ENCODE measurements at regions not wholly inside any gene's neighbourhood (a gene's known extent, or its start where the extent isn't known, plus 50 kb on each side); places are given as distances from the start of the nearest gene placed in this dataset.

DNA sequence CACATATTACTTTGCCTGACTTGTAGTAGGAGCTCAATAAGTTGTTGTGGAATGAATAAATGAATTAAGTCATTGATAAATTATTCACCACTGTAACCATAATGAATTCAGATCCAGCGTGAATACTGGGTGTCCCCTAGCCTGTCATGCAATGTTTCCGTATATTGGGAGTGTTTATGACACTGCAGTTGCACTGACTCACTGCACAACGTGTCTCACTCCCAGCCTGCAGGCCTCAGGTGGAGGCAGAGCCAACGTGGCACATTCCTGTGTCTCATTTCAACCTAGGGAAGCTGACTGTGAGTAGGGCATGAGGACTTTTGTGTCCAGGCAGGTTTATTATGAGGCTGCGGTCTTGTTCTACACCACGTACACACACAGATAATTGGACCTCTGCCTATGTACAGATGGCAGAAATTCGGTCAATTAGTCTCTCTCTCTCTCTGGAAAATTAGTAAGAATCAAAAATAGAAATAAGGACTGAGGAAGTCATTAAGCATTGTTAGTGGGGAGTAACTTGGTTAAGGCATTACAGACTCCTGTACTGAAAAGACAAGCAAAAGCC lies 299.1 kb upstream of the IGFBP3 start:
- DNase-seq (ENCODE audit: low spot score): peak; percentile 92
- no peak for TF ChIP-seq CTCF (conservative IDR thresholded peaks at IDR 0.05; ENCODE audit: low read depth)
- peak overlapping the region; percentile 53 for H3K27ac ChIP-seq
- CTCF ChIA-PET: interaction anchor here (1.0 kb wide), 1 partner anchor 109 kb away, joined by 3 read pairs; no protein-coding TSS in a partner anchor
- POLR2A ChIA-PET (ENCODE audit: low non-redundant PET): no interaction called here

DNA sequence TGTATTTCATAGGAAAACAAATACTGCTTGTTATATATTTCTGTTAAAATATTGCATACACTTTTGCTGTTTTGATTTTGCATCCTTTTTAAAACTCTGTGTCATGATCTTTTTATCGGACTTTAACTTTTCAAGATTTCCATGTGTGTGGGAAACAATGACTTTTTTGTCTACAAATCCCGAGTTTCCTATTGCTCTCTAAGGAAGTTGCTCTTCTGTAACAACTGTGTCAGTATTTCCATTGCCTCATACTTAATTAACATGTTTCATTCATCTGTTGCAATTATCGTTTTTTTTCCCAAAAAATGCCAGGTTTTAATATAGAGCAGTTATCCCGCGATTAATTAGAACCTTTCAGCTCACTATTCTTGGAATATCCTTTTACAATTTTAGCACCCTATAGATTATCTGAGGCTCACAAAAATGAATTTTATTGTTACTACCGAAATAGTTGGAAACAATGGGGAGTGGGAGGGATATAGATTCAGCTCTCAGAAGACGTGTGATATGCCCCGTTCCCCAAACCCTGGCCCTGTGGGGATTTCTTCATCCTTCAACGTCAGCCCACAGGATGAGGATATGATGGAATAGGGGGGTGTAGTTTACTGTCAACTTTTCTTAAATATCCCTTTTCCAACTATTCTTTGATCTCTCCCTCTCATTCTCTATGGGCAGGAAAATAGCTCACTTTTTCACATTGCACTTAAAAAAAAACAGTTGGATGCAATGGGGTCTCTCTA lies 297.6 kb upstream of the IGFBP3 start:
- TF ChIP-seq CTCF (conservative IDR thresholded peaks at IDR 0.05; ENCODE audit: low read depth): no peak
- POLR2A ChIA-PET (ENCODE audit: low non-redundant PET): no interaction called here
- CTCF ChIA-PET: interaction anchor here (0.8 to 1.0 kb wide), 2 partner anchors 110 to 153 kb away, joined by 3 read pairs; no protein-coding TSS in a partner anchor
- no peak overlapping the region for H3K27ac ChIP-seq
- no peak for DNase-seq (ENCODE audit: low spot score)

- ChIA-PET POLR2A (ENCODE audit: low non-redundant PET) (no interaction called here), CTCF (interaction anchor here (0.6 kb wide), 1 partner anchor 293 kb away, joined by 4 read pairs; no protein-coding TSS in a partner anchor)
- no peak overlapping the region for H3K27ac ChIP-seq
- TF ChIP-seq CTCF (conservative IDR thresholded peaks at IDR 0.05; ENCODE audit: low read depth): no peak
- no peak for DNase-seq (ENCODE audit: low spot score)
Observed at GRCh38 chr7:46215987-46216567, 295.0 kb upstream of the IGFBP3 start.

- TF ChIP-seq CTCF (conservative IDR thresholded peaks at IDR 0.05; ENCODE audit: low read depth): no peak
- DNase-seq (ENCODE audit: low spot score): no peak
- ChIA-PET POLR2A (ENCODE audit: low non-redundant PET) (interaction anchor here (0.5 kb wide), 1 partner anchor 229 kb away, joined by 3 read pairs; no protein-coding TSS in a partner anchor), CTCF (interaction anchor here (0.7 kb wide), 1 partner anchor 15 kb away, joined by 3 read pairs; no protein-coding TSS in a partner anchor)
- no peak overlapping the region for H3K27ac ChIP-seq
Observed at GRCh38 chr7:46214526-46214925, 293.5 kb upstream of the IGFBP3 start.

DNA sequence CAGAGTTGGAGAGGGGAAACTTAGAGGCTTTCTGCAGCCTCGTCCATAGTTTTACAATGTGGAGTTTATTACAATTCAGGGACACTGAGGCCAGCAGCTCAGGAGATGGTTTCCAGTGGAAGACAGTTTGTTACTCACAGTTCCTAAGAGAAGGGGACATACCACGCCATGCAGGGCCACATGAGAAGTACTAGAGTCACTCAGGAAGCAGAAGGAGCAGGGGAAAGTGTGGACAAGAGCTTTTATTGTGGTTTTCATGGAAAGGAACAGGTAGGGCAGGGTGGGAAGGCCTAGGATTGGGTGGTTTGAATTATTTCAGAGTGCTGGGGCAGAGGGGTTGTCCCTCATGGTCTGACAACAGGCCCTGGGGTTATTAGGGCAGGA lies 292.1 kb upstream of the IGFBP3 start:
- ChIA-PET POLR2A (ENCODE audit: low non-redundant PET) (no interaction called here), CTCF (interaction anchor here (1.1 kb wide), 1 partner anchor 967 kb away, joined by 3 read pairs; no protein-coding TSS in a partner anchor)
- TF ChIP-seq CTCF (conservative IDR thresholded peaks at IDR 0.05; ENCODE audit: low read depth): no peak
- no peak overlapping the region for H3K27ac ChIP-seq
- DNase-seq (ENCODE audit: low spot score): no peak

- ChIA-PET CTCF (interaction anchor here (0.6 to 1.1 kb wide), 2 partner anchors 83 to 967 kb away, joined by 3 read pairs; no protein-coding TSS in a partner anchor), POLR2A (ENCODE audit: low non-redundant PET) (no interaction called here)
- TF ChIP-seq CTCF (conservative IDR thresholded peaks at IDR 0.05; ENCODE audit: low read depth): no peak
- no peak overlapping the region for H3K27ac ChIP-seq
- DNase-seq (ENCODE audit: low spot score): no peak
Observed at GRCh38 chr7:46212425-46213153, 291.5 kb upstream of the IGFBP3 start.

Data from RWPE1 (cell line).